Caco-2 (cell line): ENCODE measurements at regions not wholly inside any gene's neighbourhood (a gene's known extent, or its start where the extent isn't known, plus 50 kb on each side); places are given as distances from the start of the nearest gene placed in this dataset.

Experiments
- BruUV-seq: library from RNA; stranded (reverse); fragments of 400-500 nt; replicated peaks from 2 replicates; lab custom pipeline; 2021; lab: Mats Ljungman, UMichigan
- CTCF ChIA-PET: fragments of 300-600 bp; sonication (Branson Sonifier 250); formaldehyde crosslinking; loops from one replicate; lab custom pipeline; 2022; ENCODE audit warnings: antibody characterized with exemption; lab: Charles Lee
- POLR2A ChIA-PET: fragments of 300-600 bp; sonication (Branson Sonifier 250); formaldehyde crosslinking; loops from one replicate; lab custom pipeline; 2022; ENCODE audit warnings: antibody characterized with exemption; lab: Charles Lee
- DNase-seq, 2 experiments: peaks; one replicate each; pipeline versions ENCODE4 v3.0.0 to v3.0.0-alpha.2; 2020 to 2022
- H3K27me3 ChIP-seq: replicated peaks from 2 replicates; pipeline ENCODE4 v1.6.0; 2011; ENCODE audit warnings: low read length; ENCODE audit not compliant: control insufficient read depth, insufficient read depth
- H3K36me3 ChIP-seq: 2 replicates; pipeline ENCODE4 v1.5.1; 2011; ENCODE audit warnings: low read length; ENCODE audit not compliant: control insufficient read depth, insufficient read depth
- H3K4me1 ChIP-seq: fragments of 250-450 bp; sonication (Bioruptor Pico); 2 replicates; pipeline ENCODE4 v1.5.1; 2020; ENCODE audit warnings: mild to moderate bottlenecking
- H3K4me3 ChIP-seq: 2 replicates; pipeline ENCODE4 v1.5.1; 2011; ENCODE audit warnings: low read depth, mild to moderate bottlenecking, control low read depth, low read length
- H3K9me3 ChIP-seq: fragments of 250-450 bp; sonication (Bioruptor Pico); 2 replicates; pipeline ENCODE4 v1.5.1; 2020; ENCODE audit warnings: mild to moderate bottlenecking, moderate library complexity
- H3K27ac Mint-ChIP-seq: one replicate; pipeline ENCODE4 v1.8.0; 2022; ENCODE audit warnings: mixed read lengths; ENCODE audit not compliant: unreplicated experiment
- H3K27me3 Mint-ChIP-seq: one replicate; pipeline ENCODE4 v1.8.0; 2022; ENCODE audit warnings: mixed read lengths; ENCODE audit not compliant: insufficient read depth, unreplicated experiment
- H3K36me3 Mint-ChIP-seq: one replicate; pipeline ENCODE4 v1.8.0; 2022; ENCODE audit warnings: mild to moderate bottlenecking, mixed read lengths; ENCODE audit not compliant: insufficient read depth, unreplicated experiment
- H3K4me1 Mint-ChIP-seq: one replicate; pipeline ENCODE4 v1.8.0; 2022; ENCODE audit warnings: low read depth, mixed read lengths; ENCODE audit not compliant: unreplicated experiment
- H3K4me3 Mint-ChIP-seq: one replicate; pipeline ENCODE4 v1.8.0; 2022; ENCODE audit warnings: mild to moderate bottlenecking, moderate library complexity, mixed read lengths; ENCODE audit not compliant: unreplicated experiment
- H3K9me3 Mint-ChIP-seq: one replicate; pipeline ENCODE4 v1.8.0; 2022; ENCODE audit warnings: mixed read lengths; ENCODE audit not compliant: unreplicated experiment
- CTCF ChIP-seq, 2 experiments: fragments of 200-600 bp in 1 of 2; IDR thresholded peaks; 1 replicate in 1 of 2; 2 replicates in 1 of 2; pipeline versions ENCODE4 v1.5.1 to v1.8.0; 2011 to 2022; ENCODE audit warnings: antibody characterized with exemption in 1 of 2, control low read depth in 1 of 2, inconsistent platforms in 1 of 2, low read depth in 1 of 2, low read length in 1 of 2, mild to moderate bottlenecking in 1 of 2, moderate library complexity in 1 of 2; ENCODE audit not compliant: insufficient read depth in 1 of 2, severe bottlenecking in 1 of 2, unreplicated experiment in 1 of 2
- intact Hi-C: fragments of 100-400 bp; cut with micrococcal nuclease; formaldehyde crosslinking; loops from one replicate; pipeline ENCODE4 v1.10.0; 2022; ENCODE audit not compliant: unreplicated experiment

GRCh38 chrX:16459008-16459407 lies 190.9 kb upstream of the S100G start:
- intact Hi-C loops: no loop called here
- DNase-seq: no peak
- no peak for TF ChIP-seq CTCF (IDR thresholded peaks at IDR 0.05; ENCODE audit: insufficient read depth in 1 of 2, low read depth in 1 of 2, low read length in 1 of 2, severe bottlenecking in 1 of 2, unreplicated experiment in 1 of 2)
- H3K36me3 ChIP-seq: no peaks in the 10 kb centered on the region
- Mint-ChIP-seq H3K27ac (no peak overlapping the region), H3K4me1 (no peaks in the 10 kb centered on the region), H3K27me3 (no peaks in the 10 kb centered on the region), H3K9me3 (no peaks in the 10 kb centered on the region), H3K4me3 (no peak overlapping the region), H3K36me3 (no peaks in the 10 kb centered on the region)
- no peaks in the 10 kb centered on the region for H3K9me3 ChIP-seq
- no TSS peak for BruUV-seq
- H3K27me3 ChIP-seq: no peaks in the 10 kb centered on the region
- H3K4me1 ChIP-seq: no peaks in the 10 kb centered on the region
- no peak overlapping the region for H3K4me3 ChIP-seq
- ChIA-PET CTCF (no interaction called here), POLR2A (no interaction called here)

- H3K9me3 Mint-ChIP-seq: no peaks in the 10 kb centered on the region
- no peak for DNase-seq
- no peak overlapping the region for H3K27ac Mint-ChIP-seq
- intact Hi-C loops: no loop called here
- no peaks in the 10 kb centered on the region for H3K36me3 Mint-ChIP-seq
- no peak overlapping the region for H3K4me3 ChIP-seq
- no peaks in the 10 kb centered on the region for H3K4me1 Mint-ChIP-seq
- ChIA-PET POLR2A (no interaction called here), CTCF (interaction anchor here (0.6 kb wide), 1 partner anchor 215 kb away, joined by 4 read pairs; no protein-coding TSS in a partner anchor)
- H3K27me3 Mint-ChIP-seq: no peaks in the 10 kb centered on the region
- no peaks in the 10 kb centered on the region for H3K9me3 ChIP-seq
- H3K4me1 ChIP-seq: no peaks in the 10 kb centered on the region
- BruUV-seq: no TSS peak
- TF ChIP-seq CTCF (IDR thresholded peaks at IDR 0.05; ENCODE audit: insufficient read depth in 1 of 2, low read depth in 1 of 2, low read length in 1 of 2, severe bottlenecking in 1 of 2, unreplicated experiment in 1 of 2): no peak
- H3K27me3 ChIP-seq: no peaks in the 10 kb centered on the region
- no peaks in the 10 kb centered on the region for H3K36me3 ChIP-seq
- H3K4me3 Mint-ChIP-seq: no peak overlapping the region
These were observed 188.0 kb upstream of the S100G start for GRCh38 chrX:16461968-16462367.

- DNase-seq: no peak
- Histone ChIP-seq H3K4me3 (no peak overlapping the region), H3K27me3 (no peaks in the 10 kb centered on the region), H3K36me3 (no peaks in the 10 kb centered on the region), H3K4me1 (no peaks in the 10 kb centered on the region), H3K9me3 (no peaks in the 10 kb centered on the region)
- Mint-ChIP-seq H3K27ac (no peak overlapping the region), H3K36me3 (no peaks in the 10 kb centered on the region), H3K9me3 (no peaks in the 10 kb centered on the region), H3K4me1 (no peaks in the 10 kb centered on the region), H3K27me3 (no peaks in the 10 kb centered on the region), H3K4me3 (no peak overlapping the region)
- BruUV-seq: no TSS peak
- CTCF ChIA-PET: no interaction called here
- TF ChIP-seq CTCF (IDR thresholded peaks at IDR 0.05; ENCODE audit: insufficient read depth in 1 of 2, low read depth in 1 of 2, low read length in 1 of 2, severe bottlenecking in 1 of 2, unreplicated experiment in 1 of 2): no peak
- POLR2A ChIA-PET: no interaction called here
- intact Hi-C loops: no loop called here
These were observed 187.0 kb upstream of the S100G start for GRCh38 chrX:16462912-16463311.
